ENCODE measurements at regions not wholly inside any gene's neighbourhood (a gene's known extent, or its start where the extent isn't known, plus 50 kb on each side); places are given as distances from the start of the nearest gene placed in this dataset.

DNA sequence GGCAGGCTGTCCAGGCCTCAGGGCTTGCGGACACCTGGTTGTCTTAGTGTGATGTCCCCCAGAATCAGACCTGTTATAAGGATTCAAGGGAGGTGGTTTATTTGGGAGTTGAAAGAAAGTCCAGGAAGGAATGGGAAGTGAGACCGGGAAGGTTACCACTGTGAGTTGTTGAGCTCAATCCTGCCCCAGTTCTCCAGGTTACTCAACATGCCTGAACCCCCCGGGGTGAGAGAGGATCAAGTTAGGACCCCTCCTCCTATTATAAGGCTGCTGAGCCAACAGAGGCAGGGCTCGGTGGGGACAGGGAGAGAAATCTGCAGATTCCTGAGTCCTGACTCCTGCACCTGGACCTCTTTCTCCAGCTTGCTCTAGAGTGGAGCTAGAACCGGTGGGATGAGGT lies 86.4 kb downstream of the MRM1 start:
- ATAC-seq (ENCODE audit: low read depth) (no peak), DNase-seq (no peak)
- Mint-ChIP-seq H3K27me3 (peaks cover 39% of the 10 kb centered on the region), H3K9me3 (ENCODE audit: insufficient read depth) (no peaks in the 10 kb centered on the region), H3K27ac (no peak overlapping the region), H3K4me3 (no peak overlapping the region), H3K4me1 (no peaks in the 10 kb centered on the region)
- Histone ChIP-seq H3K9ac (ENCODE audit: low read length) (no peak overlapping the region), H3K4me2 (replicated peaks; ENCODE audit: low read depth, low read length, poor library complexity, severe bottlenecking) (no peak overlapping the region), H3K4me1 (ENCODE audit: control insufficient read depth in 2 of 2, insufficient read depth in 2 of 2, low read length in 2 of 2) (no peaks in the 10 kb centered on the region), H3K9me3 (ENCODE audit: control extremely low read depth in 1 of 3, control insufficient read depth in 2 of 3, insufficient read depth in 1 of 3, low read length in 2 of 3) (no peaks in the 10 kb centered on the region), H4K20me1 (ENCODE audit: control insufficient read depth, insufficient read depth, low read length, poor library complexity, severe bottlenecking) (no peaks in the 10 kb centered on the region), H3K79me2 (ENCODE audit: control insufficient read depth, insufficient read depth, low read length) (no peaks in the 10 kb centered on the region), H3K4me3 (ENCODE audit: control extremely low read depth in 1 of 5, extremely low read depth in 1 of 5, insufficient read depth in 1 of 5, low read depth in 2 of 5, low read length in 4 of 5) (no peak overlapping the region), H3K36me3 (replicated peaks in 1 of 2; ENCODE audit: control extremely low read depth in 1 of 2, control insufficient read depth in 1 of 2, extremely low read depth in 1 of 2, insufficient read depth in 2 of 2, low read length in 1 of 2) (no peaks in the 10 kb centered on the region), H2AFZ (ENCODE audit: insufficient read depth, low read depth, low read length, poor library complexity, severe bottlenecking) (no peak overlapping the region), H3K27me3 (replicated peaks in 1 of 4; ENCODE audit: control extremely low read depth in 1 of 4, control insufficient read depth in 3 of 4, insufficient read depth in 4 of 4, low read length in 3 of 4) (peaks cover 0 to 13% (median 0%) of the 10 kb centered on the region in 4 experiments), H3K27ac (ENCODE audit: low read length in 2 of 2) (no peak overlapping the region)
- ChIA-PET CTCF (no interaction called here), POLR2A (no interaction called here)
- TF ChIP-seq CTCF (IDR thresholded peaks at IDR 0.05) (no peak), EZH2 (IDR thresholded peaks at IDR 0.05; ENCODE audit: borderline replicate concordance, insufficient read depth, low read depth, low read length, poor library complexity, severe bottlenecking) (no peak)
- intact Hi-C loops (cut with micrococcal nuclease): no loop called here
- WGBS (ENCODE audit: insufficient coverage): 51% methylated on average over 3 of the region's 5 CpGs

DNA sequence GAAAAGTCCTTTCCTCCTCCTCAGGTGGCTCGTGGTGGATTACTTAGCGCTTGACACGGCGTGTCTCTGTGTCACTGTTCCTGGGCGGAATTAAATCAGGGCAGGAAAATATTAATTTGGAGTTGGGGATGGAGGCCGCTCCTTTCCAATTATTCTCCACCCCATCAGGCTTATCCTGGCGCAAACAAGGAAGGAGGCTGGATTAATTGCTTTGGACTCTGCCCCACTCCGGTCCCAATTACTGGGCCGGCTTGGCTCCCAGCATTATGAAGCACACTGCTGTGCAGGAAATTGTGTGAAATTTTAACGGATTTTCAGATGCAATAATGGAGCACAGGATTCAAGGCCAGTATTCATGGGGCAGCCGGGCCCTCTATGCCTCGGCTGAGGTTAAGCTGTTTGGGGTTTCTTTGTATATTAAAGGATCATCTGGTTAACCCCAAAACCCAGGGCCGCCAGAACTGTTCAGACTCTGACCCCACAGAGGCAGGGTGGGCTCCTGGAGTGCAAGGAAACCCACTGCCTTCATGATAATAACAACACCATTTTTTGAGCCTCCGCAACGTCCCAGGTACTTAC lies 87.8 kb downstream of the MRM1 start:
- CTCF ChIA-PET: no interaction called here
- intact Hi-C loops (cut with micrococcal nuclease): no loop called here
- DNase-seq: no peak

More for the DNA sequence above, 87.8 kb downstream of the MRM1 start:
- no peaks in the 10 kb centered on the region for H3K9me3 ChIP-seq (ENCODE audit: control extremely low read depth in 1 of 3, control insufficient read depth in 2 of 3, insufficient read depth in 1 of 3, low read length in 2 of 3)
- H3K4me1 ChIP-seq (ENCODE audit: control insufficient read depth in 2 of 2, insufficient read depth in 2 of 2, low read length in 2 of 2): no peaks in the 10 kb centered on the region
- no peak overlapping the region for H3K4me2 ChIP-seq (replicated peaks; ENCODE audit: low read depth, low read length, poor library complexity, severe bottlenecking)
- H3K4me3 ChIP-seq (ENCODE audit: control extremely low read depth in 1 of 5, extremely low read depth in 1 of 5, insufficient read depth in 1 of 5, low read depth in 2 of 5, low read length in 4 of 5): no peak overlapping the region
- Mint-ChIP-seq H3K27me3 (peaks cover 35% of the 10 kb centered on the region), H3K4me3 (no peak overlapping the region), H3K9me3 (ENCODE audit: insufficient read depth) (no peaks in the 10 kb centered on the region), H3K27ac (no peak overlapping the region), H3K4me1 (no peaks in the 10 kb centered on the region)
- POLR2A ChIA-PET: no interaction called here
- ATAC-seq (ENCODE audit: low read depth): no peak
- H3K27ac ChIP-seq (ENCODE audit: low read length in 2 of 2): no peak overlapping the region
- H3K9ac ChIP-seq (ENCODE audit: low read length): no peak overlapping the region
- no peaks in the 10 kb centered on the region for H4K20me1 ChIP-seq (ENCODE audit: control insufficient read depth, insufficient read depth, low read length, poor library complexity, severe bottlenecking)
- no peaks in the 10 kb centered on the region for H3K36me3 ChIP-seq (replicated peaks in 1 of 2; ENCODE audit: control extremely low read depth in 1 of 2, control insufficient read depth in 1 of 2, extremely low read depth in 1 of 2, insufficient read depth in 2 of 2, low read length in 1 of 2)
- no peak overlapping the region for H2AFZ ChIP-seq (ENCODE audit: insufficient read depth, low read depth, low read length, poor library complexity, severe bottlenecking)
- H3K79me2 ChIP-seq (ENCODE audit: control insufficient read depth, insufficient read depth, low read length): no peaks in the 10 kb centered on the region
- peaks cover 0 to 13% (median 1%) of the 10 kb centered on the region in 4 experiments for H3K27me3 ChIP-seq (replicated peaks in 1 of 4; ENCODE audit: control extremely low read depth in 1 of 4, control insufficient read depth in 3 of 4, insufficient read depth in 4 of 4, low read length in 3 of 4)
- 73% methylated on average over 6 of the region's 15 CpGs for WGBS (ENCODE audit: insufficient coverage)
- TF ChIP-seq CTCF (IDR thresholded peaks at IDR 0.05) (no peak), EZH2 (IDR thresholded peaks at IDR 0.05; ENCODE audit: borderline replicate concordance, insufficient read depth, low read depth, low read length, poor library complexity, severe bottlenecking) (no peak)

All from B cell (primary cell).